H9 (cell line): ENCODE measurements at regions not wholly inside any gene's neighbourhood (a gene's known extent, or its start where the extent isn't known, plus 50 kb on each side); places are given as distances from the start of the nearest gene placed in this dataset.

Experiments used
- DNase-seq: peaks from one replicate; pipeline ENCODE4 v3.0.0-alpha.2; 2017
- H2AFZ ChIP-seq: one replicate; pipeline ENCODE4 v1.6.1; 2013; ENCODE audit warnings: mild to moderate bottlenecking, low read length, control low read depth, moderate library complexity
- H2AK5ac ChIP-seq: 2 replicates; pipeline ENCODE4 v1.6.1; 2013; ENCODE audit warnings: low read length, control low read depth, mixed read lengths; ENCODE audit not compliant: insufficient read length
- H2BK120ac ChIP-seq: one replicate; pipeline ENCODE4 v1.6.1; 2013; ENCODE audit warnings: low read depth, mild to moderate bottlenecking, low read length, control low read depth, inconsistent platforms; ENCODE audit not compliant: poor library complexity, severe bottlenecking
- H2BK12ac ChIP-seq: 2 replicates; pipeline ENCODE4 v1.6.1; 2013; ENCODE audit warnings: low read length, control low read depth, mixed read lengths, low read depth; ENCODE audit not compliant: insufficient read length
- H2BK15ac ChIP-seq: 2 replicates; pipeline ENCODE4 v1.6.1; 2013; ENCODE audit warnings: low read depth, low read length, control low read depth
- H2BK20ac ChIP-seq: one replicate; pipeline ENCODE4 v1.6.1; 2013; ENCODE audit warnings: low read depth, mild to moderate bottlenecking, low read length, control low read depth, inconsistent platforms; ENCODE audit not compliant: poor library complexity, severe bottlenecking
- H2BK5ac ChIP-seq: 2 replicates; pipeline ENCODE4 v1.6.1; 2013; ENCODE audit warnings: low read length, control low read depth, mixed read lengths; ENCODE audit not compliant: insufficient read length
- H3K14ac ChIP-seq: 2 replicates; pipeline ENCODE4 v1.6.1; 2013; ENCODE audit warnings: low read length, control low read depth; ENCODE audit not compliant: insufficient read depth
- H3K18ac ChIP-seq: 2 replicates; pipeline ENCODE4 v1.6.1; 2013; ENCODE audit warnings: low read depth, mild to moderate bottlenecking, mixed read lengths, low read length, control low read depth; ENCODE audit not compliant: insufficient read length
- H3K23ac ChIP-seq: 2 replicates; pipeline ENCODE4 v1.6.1; 2013; ENCODE audit warnings: low read length, control low read depth, mixed read lengths, low read depth; ENCODE audit not compliant: insufficient read length
- H3K23me2 ChIP-seq: 2 replicates; pipeline ENCODE4 v1.6.1; 2013; ENCODE audit warnings: low read depth, mild to moderate bottlenecking, mixed read lengths, low read length, control low read depth; ENCODE audit not compliant: insufficient read length, poor library complexity, severe bottlenecking
- H3K27ac ChIP-seq: 2 replicates; pipeline ENCODE4 v1.5.1; 2013; ENCODE audit warnings: low read length, control low read depth, mixed read lengths, low read depth; ENCODE audit not compliant: insufficient read length
- H3K27me3 ChIP-seq: 2 replicates; pipeline ENCODE4 v1.6.1; 2013; ENCODE audit warnings: low read length, control low read depth, inconsistent platforms; ENCODE audit not compliant: insufficient read depth
- H3K4ac ChIP-seq: 2 replicates; pipeline ENCODE4 v1.6.1; 2013; ENCODE audit warnings: low read depth, mild to moderate bottlenecking, control low read depth, inconsistent platforms, low read length, moderate library complexity
- H3K4me1 ChIP-seq: 2 replicates; pipeline ENCODE4 v1.6.1; 2013; ENCODE audit warnings: low read length, control low read depth, inconsistent platforms; ENCODE audit not compliant: insufficient read depth
- H3K4me2 ChIP-seq: 2 replicates; pipeline ENCODE4 v1.6.1; 2013; ENCODE audit warnings: low read length, control low read depth, mixed read lengths; ENCODE audit not compliant: insufficient read length, insufficient read depth
- H3K56ac ChIP-seq: 2 replicates; pipeline ENCODE4 v1.6.1; 2013; ENCODE audit warnings: low read depth, mild to moderate bottlenecking, mixed read lengths, low read length, control low read depth; ENCODE audit not compliant: insufficient read length
- H3K79me1 ChIP-seq: 2 replicates; pipeline ENCODE4 v1.6.1; 2013; ENCODE audit warnings: low read depth, mild to moderate bottlenecking, moderate library complexity, low read length, control low read depth, inconsistent platforms; ENCODE audit not compliant: insufficient read depth, poor library complexity, severe bottlenecking
- H3K79me2 ChIP-seq: 2 replicates; pipeline ENCODE4 v1.6.1; 2013; ENCODE audit warnings: low read length, control low read depth, inconsistent platforms; ENCODE audit not compliant: insufficient read depth
- H3K9ac ChIP-seq: 2 replicates; pipeline ENCODE4 v1.6.1; 2013; ENCODE audit warnings: low read length, control low read depth, mixed read lengths; ENCODE audit not compliant: insufficient read length; ENCODE audit errors: extremely low read depth
- H3K9me3 ChIP-seq: one replicate; pipeline ENCODE4 v1.6.1; 2013; ENCODE audit warnings: low read depth, low read length, inconsistent platforms; ENCODE audit not compliant: control insufficient read depth
- H3T11ph ChIP-seq: one replicate; pipeline ENCODE4 v1.6.1; 2013; ENCODE audit warnings: mild to moderate bottlenecking, low read length, control low read depth, inconsistent platforms
- H4K20me1 ChIP-seq: one replicate; pipeline ENCODE4 v1.6.1; 2013; ENCODE audit not compliant: control insufficient read depth, insufficient read length, insufficient read depth
- H4K5ac ChIP-seq: 2 replicates; pipeline ENCODE4 v1.6.1; 2013; ENCODE audit warnings: low read depth, mild to moderate bottlenecking, mixed read lengths, low read length, control low read depth; ENCODE audit not compliant: insufficient read length
- H4K8ac ChIP-seq: replicated peaks from 2 replicates; pipeline ENCODE4 v1.6.1; 2013; ENCODE audit warnings: low read length, control low read depth, mixed read lengths, low read depth; ENCODE audit not compliant: insufficient read length
- H4K91ac ChIP-seq: 2 replicates; pipeline ENCODE4 v1.6.1; 2013; ENCODE audit warnings: low read depth, mild to moderate bottlenecking, moderate library complexity, mixed read lengths, low read length, control low read depth; ENCODE audit not compliant: insufficient read length
- H3K27ac Mint-ChIP-seq, 3 experiments: 2 replicates in 2 of 3; 3 replicates in 1 of 3; pipeline ENCODE4 v1.8.0; 2020 to 2021; ENCODE audit warnings: mixed read lengths in 3 of 3, mild to moderate bottlenecking in 1 of 3, moderate library complexity in 1 of 3
- H3K27me3 Mint-ChIP-seq: 2 replicates; pipeline ENCODE4 v1.8.0; 2021; ENCODE audit warnings: low read depth, mild to moderate bottlenecking, moderate library complexity, mixed read lengths
- H3K36me3 Mint-ChIP-seq, 3 experiments: 2 replicates in 2 of 3; 3 replicates in 1 of 3; pipeline ENCODE4 v1.8.0; 2020 to 2021; ENCODE audit warnings: low read depth in 3 of 3, mixed read lengths in 3 of 3; ENCODE audit not compliant: insufficient read depth in 1 of 3
- H3K4me1 Mint-ChIP-seq, 2 experiments: 2 replicates each; pipeline ENCODE4 v1.8.0; 2020; ENCODE audit warnings: mixed read lengths in 2 of 2
- H3K4me3 Mint-ChIP-seq, 2 experiments: 2 replicates in 1 of 2; 3 replicates in 1 of 2; pipeline ENCODE4 v1.8.0; 2020 to 2021; ENCODE audit warnings: mild to moderate bottlenecking in 2 of 2, mixed read lengths in 2 of 2, moderate library complexity in 1 of 2
- H3K9me3 Mint-ChIP-seq, 2 experiments: 2 replicates in 1 of 2; 3 replicates in 1 of 2; pipeline ENCODE4 v1.8.0; 2020; ENCODE audit warnings: mild to moderate bottlenecking in 2 of 2, mixed read lengths in 2 of 2, moderate library complexity in 1 of 2
- WGBS: extraction: QIAGEN DNeasy Blood & Tissue Kit; methylation state at CpG from one replicate; pipeline ENCODE4 v1.1.7; 2013; ENCODE audit warnings: missing lambda C conversion rate, low lambda C conversion rate, mixed read lengths; ENCODE audit not compliant: insufficient read length; ENCODE audit errors: extremely low coverage; 5-methylcytosine and 5-hydroxymethylcytosine counted together
- TF ChIP-seq, protein P1 (sequence below): fragments of 200-600 bp; sonication (generic); conservative IDR thresholded peaks from 3 replicates; pipeline ENCODE4 v1.8.0; 2021; ENCODE audit warnings: antibody characterized with exemption, mild to moderate bottlenecking

DNA sequence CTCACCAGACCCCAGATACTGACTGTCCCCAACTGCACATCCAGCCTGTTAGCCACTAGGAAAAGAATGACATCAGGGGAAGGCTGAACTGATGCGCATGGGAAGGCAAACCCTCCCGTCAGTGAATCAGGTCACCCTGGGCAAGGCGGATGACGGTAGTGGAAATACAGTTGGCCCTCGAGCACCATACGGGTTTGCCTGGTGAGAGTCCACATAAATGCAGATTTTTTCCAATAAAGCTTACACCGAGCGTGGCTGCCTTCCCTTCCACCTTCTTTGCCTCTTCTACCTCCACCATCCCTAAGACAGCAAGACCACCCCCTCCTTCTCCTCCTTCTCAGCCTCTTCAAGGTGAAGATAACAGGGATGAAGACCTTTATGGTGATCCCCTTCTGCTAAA lies 236.1 kb upstream of the TNRC6C start:
- Histone ChIP-seq H2BK5ac (no peak overlapping the region), H3K23ac (no peak overlapping the region), H3K14ac (no peak overlapping the region), H2BK15ac (no peak overlapping the region), H3K79me1 (no peaks in the 10 kb centered on the region), H3K9ac (no peak overlapping the region), H2BK12ac (no peak overlapping the region), H3K4me2 (no peak overlapping the region), H2BK120ac (no peak overlapping the region), H3K18ac (no peak overlapping the region), H4K5ac (no peak overlapping the region), H4K20me1 (no peaks in the 10 kb centered on the region), H3K9me3 (no peaks in the 10 kb centered on the region), H2AFZ (no peak overlapping the region), H3K4me1 (no peaks in the 10 kb centered on the region; the same call in 1 of the 2 replicates), H2BK20ac (no peak overlapping the region), H3K56ac (no peak overlapping the region), H3K27ac (no peak overlapping the region), H3K27me3 (no peaks in the 10 kb centered on the region), H3K79me2 (no peaks in the 10 kb centered on the region), H4K91ac (no peak overlapping the region), H3K4ac (no peak overlapping the region), H3K23me2 (no peaks in the 10 kb centered on the region), H4K8ac (no peak overlapping the region), H3T11ph (no peak overlapping the region), H2AK5ac (no peak overlapping the region)
- Mint-ChIP-seq H3K36me3 (peaks cover 0 to 8% (median 0%) of the 10 kb centered on the region in 3 experiments; a peak in 2 of 7 replicates), H3K4me3 (no peak overlapping the region), H3K9me3 (peaks cover 7 to 8% of the 10 kb centered on the region in 2 experiments), H3K27me3 (peaks cover 59% of the 10 kb centered on the region), H3K4me1 (peaks cover 41 to 44% of the 10 kb centered on the region in 2 experiments), H3K27ac (no peak overlapping the region)
- peak; percentile 21 for DNase-seq
- no CpG with 5 or more reads among the region's 8 CpGs for WGBS
- TF ChIP-seq, protein P1, sequence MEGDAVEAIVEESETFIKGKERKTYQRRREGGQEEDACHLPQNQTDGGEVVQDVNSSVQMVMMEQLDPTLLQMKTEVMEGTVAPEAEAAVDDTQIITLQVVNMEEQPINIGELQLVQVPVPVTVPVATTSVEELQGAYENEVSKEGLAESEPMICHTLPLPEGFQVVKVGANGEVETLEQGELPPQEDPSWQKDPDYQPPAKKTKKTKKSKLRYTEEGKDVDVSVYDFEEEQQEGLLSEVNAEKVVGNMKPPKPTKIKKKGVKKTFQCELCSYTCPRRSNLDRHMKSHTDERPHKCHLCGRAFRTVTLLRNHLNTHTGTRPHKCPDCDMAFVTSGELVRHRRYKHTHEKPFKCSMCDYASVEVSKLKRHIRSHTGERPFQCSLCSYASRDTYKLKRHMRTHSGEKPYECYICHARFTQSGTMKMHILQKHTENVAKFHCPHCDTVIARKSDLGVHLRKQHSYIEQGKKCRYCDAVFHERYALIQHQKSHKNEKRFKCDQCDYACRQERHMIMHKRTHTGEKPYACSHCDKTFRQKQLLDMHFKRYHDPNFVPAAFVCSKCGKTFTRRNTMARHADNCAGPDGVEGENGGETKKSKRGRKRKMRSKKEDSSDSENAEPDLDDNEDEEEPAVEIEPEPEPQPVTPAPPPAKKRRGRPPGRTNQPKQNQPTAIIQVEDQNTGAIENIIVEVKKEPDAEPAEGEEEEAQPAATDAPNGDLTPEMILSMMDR, result no peak
